SK-N-SH (cell line): ENCODE measurements at regions not wholly inside any gene's neighbourhood (a gene's known extent, or its start where the extent isn't known, plus 50 kb on each side); places are given as distances from the start of the nearest gene placed in this dataset.

Experiments
- CTCF ChIA-PET: fragments of 300-600, 350-600 bp; formaldehyde crosslinking; extraction: SDS; loops from one replicate; lab custom pipeline; 2021; lab: Yijun Ruan, JAX
- POLR2A ChIA-PET: fragments of 350-600 bp; sonication (Branson Sonifier 250); formaldehyde crosslinking; extraction: SDS; loops from one replicate; lab custom pipeline; 2020; ENCODE audit warnings: antibody characterized with exemption, inconsistent platforms; lab: Yijun Ruan, JAX
- DNase-seq: peaks from one replicate; pipeline ENCODE4 v3.0.0; 2012
- H2AFZ ChIP-seq: fragments of 200-600 bp; sonication (generic); 2 replicates; pipeline ENCODE4 v1.8.1; 2016; ENCODE audit warnings: antibody characterized with exemption, mild to moderate bottlenecking, low read depth
- H3F3A ChIP-seq: fragments of 200-600 bp; sonication (generic); replicated peaks from 2 replicates; pipeline ENCODE3; 2016; ENCODE audit warnings: antibody characterized with exemption, mild to moderate bottlenecking; ENCODE audit not compliant: insufficient read depth
- H3K27ac ChIP-seq, 2 experiments: fragments of 200-500 bp in 1 of 2; fragments of 200-600 bp in 1 of 2; sonication (Bioruptor generic) in 1 of 2; sonication (generic), shearing (Covaris generic) in 1 of 2; 2 replicates each; pipeline versions ENCODE4 v1.5.1 to v1.6.1; 2014 to 2016; ENCODE audit warnings: low read depth in 2 of 2, inconsistent platforms in 1 of 2, low read length in 1 of 2, mild to moderate bottlenecking in 1 of 2, mixed read lengths in 1 of 2
- H3K27me3 ChIP-seq: fragments of 200-600 bp; sonication (generic), shearing (Covaris generic); 2 replicates; pipeline ENCODE4 v1.6.1; 2016; ENCODE audit warnings: mixed run types; ENCODE audit not compliant: insufficient read depth
- H3K36me3 ChIP-seq, 2 experiments: fragments of 200-500 bp in 1 of 2; fragments of 200-600 bp in 1 of 2; sonication (Bioruptor generic) in 1 of 2; sonication (generic) in 1 of 2; replicated peaks in 1 of 2; 2 replicates each; pipeline versions ENCODE3 to v1.5.1; 2014 to 2016; ENCODE audit warnings: low read length in 1 of 2, mild to moderate bottlenecking in 1 of 2; ENCODE audit not compliant: insufficient read depth in 2 of 2, control insufficient read depth in 1 of 2
- H3K4me1 ChIP-seq, 2 experiments: fragments of 200-500 bp in 1 of 2; fragments of 200-600 bp in 1 of 2; sonication (Bioruptor generic) in 1 of 2; sonication (generic), shearing (Covaris generic) in 1 of 2; 2 replicates each; pipeline versions ENCODE4 v1.5.1 to v1.6.1; 2014 to 2016; ENCODE audit warnings: low read depth in 1 of 2, low read length in 1 of 2, mixed run types in 1 of 2; ENCODE audit not compliant: insufficient read depth in 2 of 2, control insufficient read depth in 1 of 2
- H3K4me2 ChIP-seq: fragments of 200-600 bp; sonication (generic), shearing (Covaris generic); 2 replicates; pipeline ENCODE4 v1.6.1; 2017; ENCODE audit warnings: mixed run types
- H3K4me3 ChIP-seq, 2 experiments: fragments of 200-500 bp in 1 of 2; fragments of 200-600 bp in 1 of 2; sonication (Bioruptor generic) in 1 of 2; sonication (generic), shearing (Covaris generic) in 1 of 2; 2 replicates each; pipeline versions ENCODE4 v1.5.1 to v1.8.1; 2014 to 2016; ENCODE audit warnings: low read depth in 2 of 2, inconsistent platforms in 1 of 2, low read length in 1 of 2, mild to moderate bottlenecking in 1 of 2, mixed read lengths in 1 of 2, moderate library complexity in 1 of 2
- H3K79me2 ChIP-seq: fragments of 200-600 bp; sonication (generic); 2 replicates; pipeline ENCODE4 v1.8.1; 2017; ENCODE audit warnings: mild to moderate bottlenecking; ENCODE audit not compliant: insufficient read depth
- H3K9ac ChIP-seq: fragments of 200-600 bp; sonication (generic); 2 replicates; pipeline ENCODE4 v1.6.1; 2017; ENCODE audit warnings: mixed run types
- H3K9me2 ChIP-seq: fragments of 200-600 bp; sonication (generic); 2 replicates; pipeline ENCODE4 v1.6.1; 2017; ENCODE audit warnings: mixed run types
- H3K9me3 ChIP-seq: fragments of 200-600 bp; sonication (generic); 2 replicates; pipeline ENCODE4 v1.6.1; 2017; ENCODE audit warnings: mixed run types, mild to moderate bottlenecking, moderate library complexity
- H4K20me1 ChIP-seq: fragments of 200-600 bp; sonication (generic); 2 replicates; pipeline ENCODE4 v1.6.1; 2017; ENCODE audit warnings: mild to moderate bottlenecking, mixed run types; ENCODE audit not compliant: insufficient read depth
- CHD2 ChIP-seq: fragments of 150-350 bp; IDR thresholded peaks from 2 replicates; pipeline ENCODE4 v1.6.1; 2018; ENCODE audit warnings: low read length; ENCODE audit not compliant: partially characterized antibody
- EP300 ChIP-seq, 2 experiments: IDR thresholded peaks; 2 replicates each; pipeline versions ENCODE4 v1.4.0 to v1.6.1; 2012; ENCODE audit warnings: borderline replicate concordance in 1 of 2, low read depth in 1 of 2, low read length in 1 of 2
- FOXJ3 ChIP-seq: sonication (generic); formaldehyde crosslinking; IDR thresholded peaks from 2 replicates; pipeline ENCODE4 v1.5.1; 2020; ENCODE audit warnings: mild to moderate bottlenecking, missing genetic modification reagents
- NRF1 ChIP-seq: IDR thresholded peaks from 2 replicates; pipeline ENCODE4 v1.6.1; 2012; ENCODE audit warnings: low read depth, mild to moderate bottlenecking, low read length
- RAD21 ChIP-seq: IDR thresholded peaks from 2 replicates; pipeline ENCODE4 v1.6.1; 2012; ENCODE audit warnings: mild to moderate bottlenecking, low read length
- RXRA ChIP-seq: IDR thresholded peaks from 2 replicates; pipeline ENCODE4 v1.4.0; 2012; ENCODE audit warnings: low read depth, mild to moderate bottlenecking, borderline replicate concordance
- TAF1 ChIP-seq: IDR thresholded peaks from 2 replicates; pipeline ENCODE4 v1.6.1; 2012; ENCODE audit warnings: low read depth, mild to moderate bottlenecking, low read length, moderate library complexity, borderline replicate concordance
- YY1 ChIP-seq: IDR thresholded peaks from 2 replicates; pipeline ENCODE4 v1.4.0; 2012; ENCODE audit warnings: low read depth, mild to moderate bottlenecking
- WGBS: methylation state at CpG from one replicate; pipeline ENCODE4 v1.1.6; 2017; ENCODE audit warnings: low lambda C conversion rate; 5-methylcytosine and 5-hydroxymethylcytosine counted together
- TF ChIP-seq, protein P1 (sequence below): fragments of 150-350 bp; IDR thresholded peaks from 2 replicates; pipeline ENCODE4 v1.6.1; 2016; ENCODE audit warnings: mild to moderate bottlenecking, low read depth, low read length
- TF ChIP-seq, protein P2 (sequence below): IDR thresholded peaks from 2 replicates; pipeline ENCODE4 v1.4.0; 2012; ENCODE audit warnings: low read depth
- TF ChIP-seq, protein P3 (sequence below): IDR thresholded peaks from 2 replicates; pipeline ENCODE4 v1.4.0; 2012; ENCODE audit warnings: low read depth, borderline replicate concordance
- TF ChIP-seq, protein P4 (sequence below): IDR thresholded peaks from 2 replicates; pipeline ENCODE4 v1.6.1; 2012; ENCODE audit warnings: mild to moderate bottlenecking, low read depth, low read length, moderate library complexity

DNA sequence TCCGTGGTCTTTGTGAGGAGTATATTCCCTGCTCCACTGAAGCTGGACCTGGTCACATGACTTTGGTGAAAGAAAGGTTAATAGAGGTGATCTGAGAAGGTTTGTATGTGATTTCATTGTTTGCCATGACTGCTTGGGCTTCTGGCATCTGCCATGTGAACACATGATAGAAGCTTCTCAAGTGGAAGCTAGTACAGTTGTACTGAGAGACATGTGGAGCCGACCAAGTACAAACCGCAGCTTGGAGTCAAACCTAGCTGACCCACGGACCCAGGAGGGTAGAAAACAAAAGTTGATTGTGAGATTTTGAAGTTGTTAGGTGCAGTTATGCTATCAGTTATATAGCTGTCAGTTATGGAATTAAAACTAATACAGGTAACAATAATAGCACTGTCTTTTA is 140.4 kb downstream of the CARTPT start:
- no peak overlapping the region for H3K9ac ChIP-seq
- H3F3A ChIP-seq, result no peaks in the 10 kb centered on the region
- H2AFZ ChIP-seq, result no peak overlapping the region
- H3K4me2 ChIP-seq, result no peak overlapping the region
- no peaks in the 10 kb centered on the region for H3K36me3 ChIP-seq
- POLR2A ChIA-PET, result interaction anchor here (0.7 kb wide), 1 partner anchor 307 kb away, joined by 3 read pairs; no protein-coding TSS in a partner anchor
- no peaks in the 10 kb centered on the region for H3K27me3 ChIP-seq
- H4K20me1 ChIP-seq, result no peaks in the 10 kb centered on the region
- 64% methylated on average over 4 of the region's 4 CpGs for WGBS
- peaks cover 5% of the 10 kb centered on the region for H3K9me3 ChIP-seq
- TF ChIP-seq CHD2, result no peak
- TF ChIP-seq, protein P1, sequence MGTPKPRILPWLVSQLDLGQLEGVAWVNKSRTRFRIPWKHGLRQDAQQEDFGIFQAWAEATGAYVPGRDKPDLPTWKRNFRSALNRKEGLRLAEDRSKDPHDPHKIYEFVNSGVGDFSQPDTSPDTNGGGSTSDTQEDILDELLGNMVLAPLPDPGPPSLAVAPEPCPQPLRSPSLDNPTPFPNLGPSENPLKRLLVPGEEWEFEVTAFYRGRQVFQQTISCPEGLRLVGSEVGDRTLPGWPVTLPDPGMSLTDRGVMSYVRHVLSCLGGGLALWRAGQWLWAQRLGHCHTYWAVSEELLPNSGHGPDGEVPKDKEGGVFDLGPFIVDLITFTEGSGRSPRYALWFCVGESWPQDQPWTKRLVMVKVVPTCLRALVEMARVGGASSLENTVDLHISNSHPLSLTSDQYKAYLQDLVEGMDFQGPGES, result no peak
- no peak for TF ChIP-seq RAD21
- TF ChIP-seq TAF1, result no peak
- TF ChIP-seq EP300 (IDR thresholded peaks at IDR 0.05; ENCODE audit: borderline replicate concordance in 1 of 2, low read depth in 1 of 2, low read length in 1 of 2), result no peak
- no peak for TF ChIP-seq RXRA
- no peak for TF ChIP-seq NRF1
- no peak for TF ChIP-seq FOXJ3 (CRISPR knock-in tag)
- TF ChIP-seq, protein P2, sequence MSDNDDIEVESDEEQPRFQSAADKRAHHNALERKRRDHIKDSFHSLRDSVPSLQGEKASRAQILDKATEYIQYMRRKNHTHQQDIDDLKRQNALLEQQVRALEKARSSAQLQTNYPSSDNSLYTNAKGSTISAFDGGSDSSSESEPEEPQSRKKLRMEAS, result no peak
- CTCF ChIA-PET, result no interaction called here
- no peaks in the 10 kb centered on the region for H3K9me2 ChIP-seq
- no peaks in the 10 kb centered on the region for H3K79me2 ChIP-seq
- H3K27ac ChIP-seq, result no peak overlapping the region
- no peak for DNase-seq
- peaks cover 0 to 4% of the 10 kb centered on the region in 2 experiments; a peak in 1 of 4 replicates for H3K4me1 ChIP-seq
- no peak overlapping the region for H3K4me3 ChIP-seq

DNA sequence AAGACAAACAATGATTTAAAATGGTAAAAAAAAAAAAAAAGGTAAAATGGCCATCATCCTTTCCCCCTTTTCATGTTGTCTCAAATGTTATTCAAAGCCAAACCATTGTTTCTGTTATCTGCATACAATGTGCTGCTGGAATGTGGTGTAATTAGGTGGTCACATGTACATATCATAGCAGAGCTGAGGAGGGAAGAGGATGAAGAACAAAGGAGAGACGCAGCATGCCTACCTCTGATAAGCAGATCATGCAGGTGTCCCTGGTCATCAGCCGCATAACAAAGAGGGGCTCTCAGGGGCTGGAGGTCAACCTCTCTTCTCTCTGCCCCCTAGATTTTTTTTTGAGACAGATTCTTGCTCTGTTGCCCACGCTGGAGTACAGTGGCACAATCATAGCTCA is 141.0 kb downstream of the CARTPT start:
- no peak for DNase-seq
- Histone ChIP-seq H3K4me1 (peaks cover 4% of the 10 kb centered on the region in 2 experiments; a peak in 2 of 4 replicates), H3K9me2 (no peaks in the 10 kb centered on the region), H3K9ac (no peak overlapping the region), H3F3A (peaks cover 4% of the 10 kb centered on the region), H2AFZ (no peak overlapping the region), H3K4me3 (no peak overlapping the region), H3K27me3 (no peaks in the 10 kb centered on the region), H3K4me2 (no peak overlapping the region), H3K36me3 (no peaks in the 10 kb centered on the region), H3K79me2 (no peaks in the 10 kb centered on the region), H3K9me3 (peaks cover 5% of the 10 kb centered on the region), H4K20me1 (no peaks in the 10 kb centered on the region), H3K27ac (no peak overlapping the region)
- POLR2A ChIA-PET, result interaction anchor here (0.7 kb wide), 1 partner anchor 307 kb away, joined by 3 read pairs; no protein-coding TSS in a partner anchor
- TF ChIP-seq, protein P3, sequence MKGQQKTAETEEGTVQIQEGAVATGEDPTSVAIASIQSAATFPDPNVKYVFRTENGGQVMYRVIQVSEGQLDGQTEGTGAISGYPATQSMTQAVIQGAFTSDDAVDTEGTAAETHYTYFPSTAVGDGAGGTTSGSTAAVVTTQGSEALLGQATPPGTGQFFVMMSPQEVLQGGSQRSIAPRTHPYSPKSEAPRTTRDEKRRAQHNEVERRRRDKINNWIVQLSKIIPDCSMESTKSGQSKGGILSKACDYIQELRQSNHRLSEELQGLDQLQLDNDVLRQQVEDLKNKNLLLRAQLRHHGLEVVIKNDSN, result no peak
- TF ChIP-seq YY1 (no peak), FOXJ3 (CRISPR knock-in tag) (no peak)
- TF ChIP-seq, protein P4, sequence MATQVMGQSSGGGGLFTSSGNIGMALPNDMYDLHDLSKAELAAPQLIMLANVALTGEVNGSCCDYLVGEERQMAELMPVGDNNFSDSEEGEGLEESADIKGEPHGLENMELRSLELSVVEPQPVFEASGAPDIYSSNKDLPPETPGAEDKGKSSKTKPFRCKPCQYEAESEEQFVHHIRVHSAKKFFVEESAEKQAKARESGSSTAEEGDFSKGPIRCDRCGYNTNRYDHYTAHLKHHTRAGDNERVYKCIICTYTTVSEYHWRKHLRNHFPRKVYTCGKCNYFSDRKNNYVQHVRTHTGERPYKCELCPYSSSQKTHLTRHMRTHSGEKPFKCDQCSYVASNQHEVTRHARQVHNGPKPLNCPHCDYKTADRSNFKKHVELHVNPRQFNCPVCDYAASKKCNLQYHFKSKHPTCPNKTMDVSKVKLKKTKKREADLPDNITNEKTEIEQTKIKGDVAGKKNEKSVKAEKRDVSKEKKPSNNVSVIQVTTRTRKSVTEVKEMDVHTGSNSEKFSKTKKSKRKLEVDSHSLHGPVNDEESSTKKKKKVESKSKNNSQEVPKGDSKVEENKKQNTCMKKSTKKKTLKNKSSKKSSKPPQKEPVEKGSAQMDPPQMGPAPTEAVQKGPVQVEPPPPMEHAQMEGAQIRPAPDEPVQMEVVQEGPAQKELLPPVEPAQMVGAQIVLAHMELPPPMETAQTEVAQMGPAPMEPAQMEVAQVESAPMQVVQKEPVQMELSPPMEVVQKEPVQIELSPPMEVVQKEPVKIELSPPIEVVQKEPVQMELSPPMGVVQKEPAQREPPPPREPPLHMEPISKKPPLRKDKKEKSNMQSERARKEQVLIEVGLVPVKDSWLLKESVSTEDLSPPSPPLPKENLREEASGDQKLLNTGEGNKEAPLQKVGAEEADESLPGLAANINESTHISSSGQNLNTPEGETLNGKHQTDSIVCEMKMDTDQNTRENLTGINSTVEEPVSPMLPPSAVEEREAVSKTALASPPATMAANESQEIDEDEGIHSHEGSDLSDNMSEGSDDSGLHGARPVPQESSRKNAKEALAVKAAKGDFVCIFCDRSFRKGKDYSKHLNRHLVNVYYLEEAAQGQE, result no peak
- CTCF ChIA-PET, result interaction anchor here (1.1 kb wide), 1 partner anchor 23 kb away, joined by 3 read pairs; no protein-coding TSS in a partner anchor
- WGBS, result 81% methylated on average over 3 of the region's 3 CpGs
